H1 (cell line): ENCODE measurements at regions not wholly inside any gene's neighbourhood (a gene's known extent, or its start where the extent isn't known, plus 50 kb on each side); places are given as distances from the start of the nearest gene placed in this dataset.

Source experiments
- CTCF ChIA-PET: fragments of 300-600 bp; sonication (Branson Sonifier 250); formaldehyde crosslinking; loops from one replicate; lab custom pipeline; 2021; ENCODE audit not compliant: partially characterized antibody; lab: Charles Lee
- POLR2A ChIA-PET: fragments of 300-600 bp; sonication (Branson Sonifier 250); formaldehyde crosslinking; loops from one replicate; lab custom pipeline; 2021; ENCODE audit warnings: inconsistent platforms; ENCODE audit not compliant: partially characterized antibody; lab: Charles Lee
- DNase-seq, 2 experiments: peaks; one replicate each; pipeline versions ENCODE4 v3.0.0 to v3.0.0-alpha.2; 2010 to 2022; ENCODE audit warnings: low spot score in 2 of 2, low read depth in 1 of 2, mixed read lengths in 1 of 2
- FAIRE-seq: peaks from 2 replicates; lab custom pipeline; 2011; peaks lifted over from hg19 to GRCh38; lab: Jason Lieb, UNC
- H2AFZ ChIP-seq: 2 replicates; pipeline ENCODE4 v1.8.1; 2012; ENCODE audit warnings: low read length, inconsistent platforms
- H2AK5ac ChIP-seq: 2 replicates; pipeline ENCODE4 v1.6.1; 2013; ENCODE audit warnings: low read depth, low read length
- H2BK120ac ChIP-seq: replicated peaks from 2 replicates; pipeline ENCODE3; 2013; ENCODE audit warnings: low read depth, low read length, inconsistent platforms
- H2BK12ac ChIP-seq: 2 replicates; pipeline ENCODE4 v1.6.1; 2013; ENCODE audit warnings: low read depth, low read length
- H2BK15ac ChIP-seq: 2 replicates; pipeline ENCODE4 v1.6.1; 2013; ENCODE audit warnings: low read length
- H2BK20ac ChIP-seq: 2 replicates; pipeline ENCODE4 v1.6.1; 2013; ENCODE audit warnings: low read length
- H2BK5ac ChIP-seq: 2 replicates; pipeline ENCODE4 v1.6.1; 2013; ENCODE audit warnings: low read depth, low read length
- H3K14ac ChIP-seq: 2 replicates; pipeline ENCODE4 v1.6.1; 2013; ENCODE audit warnings: inconsistent platforms; ENCODE audit not compliant: insufficient read length
- H3K18ac ChIP-seq: 2 replicates; pipeline ENCODE4 v1.6.1; 2013; ENCODE audit warnings: low read length; ENCODE audit errors: extremely low read depth
- H3K23ac ChIP-seq: 2 replicates; pipeline ENCODE4 v1.6.1; 2013; ENCODE audit warnings: inconsistent platforms; ENCODE audit not compliant: insufficient read length
- H3K23me2 ChIP-seq: 2 replicates; pipeline ENCODE4 v1.6.1; 2013; ENCODE audit warnings: low read depth, low read length
- H3K27ac ChIP-seq: 2 replicates; pipeline ENCODE4 v1.6.1; 2011; ENCODE audit warnings: low read depth, low read length, inconsistent platforms
- H3K27me3 ChIP-seq, 4 experiments: replicated peaks in 1 of 4; 1 replicate in 1 of 4; 2 replicates in 3 of 4; pipeline versions ENCODE4 v1.6.1 to v1.8.1; 2011 to 2013; ENCODE audit warnings: low read length in 3 of 4, mild to moderate bottlenecking in 3 of 4, inconsistent platforms in 2 of 4, mixed read lengths in 2 of 4, moderate library complexity in 1 of 4; ENCODE audit not compliant: control insufficient read depth in 3 of 4, insufficient read depth in 3 of 4; ENCODE audit errors: extremely low read depth in 1 of 4
- H3K36me3 ChIP-seq, 4 experiments: 2 replicates each; pipeline versions ENCODE4 v1.6.1 to v1.8.1; 2011 to 2013; ENCODE audit warnings: mild to moderate bottlenecking in 4 of 4, low read length in 3 of 4, moderate library complexity in 2 of 4, control low read depth in 1 of 4, inconsistent platforms in 1 of 4; ENCODE audit not compliant: insufficient read depth in 4 of 4, control insufficient read depth in 2 of 4
- H3K4ac ChIP-seq: replicated peaks from 2 replicates; pipeline ENCODE3; 2013; ENCODE audit warnings: low read length, low read depth, mixed read lengths, inconsistent platforms; ENCODE audit not compliant: insufficient read length
- H3K4me1 ChIP-seq, 4 experiments: replicated peaks in 1 of 4; 1 replicate in 1 of 4; 2 replicates in 3 of 4; pipeline versions ENCODE4 v1.6.1 to v1.8.1; 2011 to 2013; ENCODE audit warnings: low read length in 3 of 4, inconsistent platforms in 2 of 4, mixed read lengths in 1 of 4; ENCODE audit not compliant: insufficient read depth in 4 of 4, control insufficient read depth in 3 of 4
- H3K4me2 ChIP-seq, 2 experiments: 2 replicates each; pipeline versions ENCODE4 v1.6.1 to v1.8.1; 2011 to 2013; ENCODE audit warnings: low read depth in 2 of 2, low read length in 2 of 2, control low read depth in 1 of 2, inconsistent platforms in 1 of 2, mild to moderate bottlenecking in 1 of 2; ENCODE audit not compliant: insufficient read depth in 1 of 2
- H3K4me3 ChIP-seq, 4 experiments: fragments of 200-600, 300-600 bp in 1 of 4; sonication (generic), shearing (Covaris generic), sonication (Bioruptor Twin) in 1 of 4; 2 replicates each; pipeline versions ENCODE4 v1.5.1 to v1.8.1; 2011 to 2016; ENCODE audit warnings: low read length in 4 of 4, low read depth in 3 of 4, control low read depth in 2 of 4, inconsistent platforms in 2 of 4, mild to moderate bottlenecking in 2 of 4, mixed read lengths in 1 of 4, moderate library complexity in 1 of 4; ENCODE audit not compliant: insufficient read depth in 2 of 4; ENCODE audit errors: extremely low read depth in 1 of 4
- H3K56ac ChIP-seq: replicated peaks from 2 replicates; pipeline ENCODE3; 2013; ENCODE audit warnings: low read depth, mild to moderate bottlenecking, mixed read lengths, low read length, inconsistent platforms; ENCODE audit not compliant: insufficient read length
- H3K79me1 ChIP-seq: 2 replicates; pipeline ENCODE4 v1.6.1; 2013; ENCODE audit warnings: low read depth, low read length, control low read depth
- H3K79me2 ChIP-seq, 2 experiments: 2 replicates each; pipeline versions ENCODE4 v1.6.1 to v1.8.1; 2012 to 2013; ENCODE audit warnings: low read length in 2 of 2, mild to moderate bottlenecking in 2 of 2, inconsistent platforms in 1 of 2; ENCODE audit not compliant: insufficient read depth in 2 of 2, control insufficient read depth in 1 of 2
- H3K9ac ChIP-seq, 4 experiments: replicated peaks in 1 of 4; 1 replicate in 1 of 4; 2 replicates in 3 of 4; pipeline versions ENCODE4 v1.6.1 to v1.8.1; 2011 to 2013; ENCODE audit warnings: low read depth in 3 of 4, low read length in 3 of 4, control low read depth in 2 of 4, mild to moderate bottlenecking in 2 of 4, moderate library complexity in 2 of 4, inconsistent platforms in 1 of 4; ENCODE audit errors: extremely low read depth in 1 of 4
- H3K9me3 ChIP-seq, 2 experiments: 2 replicates each; pipeline versions ENCODE4 v1.6.1 to v1.8.1; 2012 to 2013; ENCODE audit warnings: mild to moderate bottlenecking in 2 of 2, moderate library complexity in 2 of 2, control low read depth in 1 of 2, inconsistent platforms in 1 of 2, low read depth in 1 of 2, low read length in 1 of 2, mixed read lengths in 1 of 2; ENCODE audit not compliant: insufficient read depth in 2 of 2
- H4K20me1 ChIP-seq, 2 experiments: replicated peaks in 1 of 2; 2 replicates each; pipeline versions ENCODE3 to v1.8.1; 2011 to 2013; ENCODE audit warnings: inconsistent platforms in 2 of 2, low read length in 2 of 2, mild to moderate bottlenecking in 1 of 2; ENCODE audit not compliant: insufficient read depth in 2 of 2, control insufficient read depth in 1 of 2
- H4K5ac ChIP-seq: 2 replicates; pipeline ENCODE4 v1.6.1; 2013; ENCODE audit warnings: low read length, low read depth, mixed read lengths, inconsistent platforms; ENCODE audit not compliant: insufficient read length
- H4K8ac ChIP-seq: 2 replicates; pipeline ENCODE4 v1.8.0; 2013; ENCODE audit warnings: mild to moderate bottlenecking, moderate library complexity, low read length, inconsistent platforms; ENCODE audit not compliant: insufficient read depth; ENCODE audit errors: extremely low read depth
- H4K91ac ChIP-seq: replicated peaks from 2 replicates; pipeline ENCODE3; 2013; ENCODE audit warnings: low read length, mixed read lengths, inconsistent platforms; ENCODE audit not compliant: insufficient read length
- JUN ChIP-seq: IDR thresholded peaks from 2 replicates; pipeline ENCODE4 v1.6.1; 2011; ENCODE audit warnings: low read depth, mild to moderate bottlenecking, improper control_type of control experiment, low read length
- SP2 ChIP-seq: IDR thresholded peaks from 2 replicates; pipeline ENCODE4 v1.6.1; 2012; ENCODE audit warnings: mild to moderate bottlenecking, low read length, inconsistent platforms
- TAF1 ChIP-seq: IDR thresholded peaks from 2 replicates; pipeline ENCODE4 v1.6.1; 2011; ENCODE audit warnings: mild to moderate bottlenecking, low read depth, low read length
- WGBS, 2 experiments: shearing (Covaris generic) in 1 of 2; methylation state at CpG; one replicate each; pipeline versions ENCODE4 v1.1.6 to v1.1.7; 2013 to 2015; ENCODE audit warnings: low lambda C conversion rate in 2 of 2, mixed read lengths in 2 of 2, inconsistent platforms in 1 of 2, low coverage in 1 of 2, missing lambda C conversion rate in 1 of 2; ENCODE audit not compliant: insufficient replicate concordance in 2 of 2, insufficient coverage in 1 of 2, insufficient read length in 1 of 2; ENCODE audit errors: extremely low coverage in 1 of 2, missing lambda C conversion rate in 1 of 2; 5-methylcytosine and 5-hydroxymethylcytosine counted together
- TF ChIP-seq, protein P1 (sequence below): IDR thresholded peaks from 2 replicates; pipeline ENCODE4 v1.6.1; 2011; ENCODE audit warnings: low read length, improper control_type of control experiment
- TF ChIP-seq, protein P2 (sequence below): IDR thresholded peaks from 2 replicates; pipeline ENCODE4 v1.6.1; 2012; ENCODE audit warnings: inconsistent platforms
- TF ChIP-seq, protein P3 (sequence below): IDR thresholded peaks from 2 replicates; pipeline ENCODE4 v1.6.1; 2012; ENCODE audit warnings: inconsistent platforms

GRCh38 chr3:87351937-87352336 lies 75.6 kb upstream of the POU1F1 start:
- Histone ChIP-seq H3K18ac (no peak overlapping the region), H3K79me2 (no peaks in the 10 kb centered on the region), H4K91ac (no peak overlapping the region), H3K14ac (no peak overlapping the region), H3K9me3 (no peaks in the 10 kb centered on the region), H2AK5ac (no peak overlapping the region), H3K23me2 (no peaks in the 10 kb centered on the region), H4K20me1 (no peaks in the 10 kb centered on the region), H3K9ac (peak overlapping the region in 1 of 4 experiments; percentile 34; a peak in 1 of 7 replicates), H2BK15ac (no peak overlapping the region), H4K8ac (no peak overlapping the region), H3K79me1 (no peaks in the 10 kb centered on the region), H3K4ac (no peak overlapping the region), H3K27ac (no peak overlapping the region), H3K4me1 (no peaks in the 10 kb centered on the region), H2BK5ac (no peak overlapping the region), H2BK12ac (no peak overlapping the region), H4K5ac (no peak overlapping the region), H2BK120ac (no peak overlapping the region), H2BK20ac (no peak overlapping the region), H3K23ac (no peak overlapping the region), H3K56ac (no peak overlapping the region), H3K4me2 (no peak overlapping the region), H3K36me3 (no peaks in the 10 kb centered on the region), H3K27me3 (no peaks in the 10 kb centered on the region), H3K4me3 (no peak overlapping the region), H2AFZ (no peak overlapping the region)
- FAIRE-seq (no peak), DNase-seq (no peak)
- ChIA-PET POLR2A (no interaction called here), CTCF (interaction anchor here (0.5 to 2.6 kb wide), 8 partner anchors 10 to 651 kb away, joined by 3 to 13 read pairs (median 4); no protein-coding TSS in a partner anchor)
- WGBS, 2 experiments = 95% methylated on average over 1 of the region's 1 CpG; no CpG with 5 or more reads in 1 of the 2 experiments
- TF ChIP-seq, protein P1, sequence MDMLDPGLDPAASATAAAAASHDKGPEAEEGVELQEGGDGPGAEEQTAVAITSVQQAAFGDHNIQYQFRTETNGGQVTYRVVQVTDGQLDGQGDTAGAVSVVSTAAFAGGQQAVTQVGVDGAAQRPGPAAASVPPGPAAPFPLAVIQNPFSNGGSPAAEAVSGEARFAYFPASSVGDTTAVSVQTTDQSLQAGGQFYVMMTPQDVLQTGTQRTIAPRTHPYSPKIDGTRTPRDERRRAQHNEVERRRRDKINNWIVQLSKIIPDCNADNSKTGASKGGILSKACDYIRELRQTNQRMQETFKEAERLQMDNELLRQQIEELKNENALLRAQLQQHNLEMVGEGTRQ = no peak
- TF ChIP-seq JUN = no peak
- TF ChIP-seq, protein P2, sequence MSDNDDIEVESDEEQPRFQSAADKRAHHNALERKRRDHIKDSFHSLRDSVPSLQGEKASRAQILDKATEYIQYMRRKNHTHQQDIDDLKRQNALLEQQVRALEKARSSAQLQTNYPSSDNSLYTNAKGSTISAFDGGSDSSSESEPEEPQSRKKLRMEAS = no peak
- TF ChIP-seq SP2 = no peak
- TF ChIP-seq TAF1 = no peak
- TF ChIP-seq, protein P3, sequence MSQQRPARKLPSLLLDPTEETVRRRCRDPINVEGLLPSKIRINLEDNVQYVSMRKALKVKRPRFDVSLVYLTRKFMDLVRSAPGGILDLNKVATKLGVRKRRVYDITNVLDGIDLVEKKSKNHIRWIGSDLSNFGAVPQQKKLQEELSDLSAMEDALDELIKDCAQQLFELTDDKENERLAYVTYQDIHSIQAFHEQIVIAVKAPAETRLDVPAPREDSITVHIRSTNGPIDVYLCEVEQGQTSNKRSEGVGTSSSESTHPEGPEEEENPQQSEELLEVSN = no peak
